ENCODE measurements at regions not wholly inside any gene's neighbourhood (a gene's known extent, or its start where the extent isn't known, plus 50 kb on each side); places are given as distances from the start of the nearest gene placed in this dataset.
"Not testable (repeated sequence)": the region's sequence is repeated elsewhere in the genome, so short reads cannot be mapped to it uniquely, and the experiment has no call there.

DNA sequence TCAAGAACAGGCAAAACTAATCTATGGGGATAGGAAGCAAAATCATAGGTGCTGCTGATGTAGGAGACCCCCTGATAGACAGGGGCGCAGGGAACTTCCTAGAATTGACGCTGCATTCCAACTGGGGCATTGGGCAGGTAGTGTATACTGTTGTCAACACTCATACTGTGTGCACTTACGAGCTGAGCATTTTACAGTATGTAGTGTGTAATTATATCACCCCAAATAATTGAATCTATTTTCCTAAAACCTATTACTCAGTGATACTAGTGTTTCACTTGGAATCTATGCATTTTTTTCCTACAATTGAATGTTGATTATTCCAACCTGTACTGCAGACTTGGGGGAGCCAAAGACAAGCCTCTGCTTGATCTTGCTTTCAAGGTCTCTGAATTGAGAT is 207.0 kb upstream of the PRKCQ start:
- ChIA-PET CTCF (no interaction called here), POLR2A (no interaction called here)
- Mint-ChIP-seq H3K4me1 (no peaks in the 10 kb centered on the region), H3K9me3 (no peaks in the 10 kb centered on the region), H3K36me3 (ENCODE audit: low read depth) (no peaks in the 10 kb centered on the region), H3K27me3 (peaks cover 26% of the 10 kb centered on the region), H3K27ac (no peak overlapping the region), H3K4me3 (no peak overlapping the region)
- DNase-seq: no peak

DNA sequence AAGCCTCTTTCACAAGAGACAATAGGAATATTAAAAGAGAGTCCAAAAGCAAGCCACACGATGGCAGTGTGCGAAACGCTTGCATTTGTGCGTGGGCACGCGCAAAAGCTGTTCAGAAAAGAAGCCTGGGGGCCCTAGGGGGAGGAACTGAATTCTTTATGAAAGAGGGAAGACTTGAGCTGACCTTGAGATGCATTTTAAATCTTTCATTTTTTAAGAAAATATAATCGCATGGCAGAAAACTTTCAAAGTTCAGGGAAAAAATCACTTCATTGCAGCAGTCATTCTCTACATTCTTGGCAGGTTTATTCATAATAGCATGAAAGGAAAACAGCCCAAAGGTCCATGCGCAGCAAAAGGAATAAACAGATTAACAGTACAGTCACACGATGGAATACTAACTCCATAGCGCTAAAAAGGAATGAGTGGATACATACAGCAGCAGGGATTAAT is 206.5 kb upstream of the PRKCQ start:
- H3K27me3 Mint-ChIP-seq: peaks cover 27% of the 10 kb centered on the region
- CTCF ChIA-PET: no interaction called here

DNA sequence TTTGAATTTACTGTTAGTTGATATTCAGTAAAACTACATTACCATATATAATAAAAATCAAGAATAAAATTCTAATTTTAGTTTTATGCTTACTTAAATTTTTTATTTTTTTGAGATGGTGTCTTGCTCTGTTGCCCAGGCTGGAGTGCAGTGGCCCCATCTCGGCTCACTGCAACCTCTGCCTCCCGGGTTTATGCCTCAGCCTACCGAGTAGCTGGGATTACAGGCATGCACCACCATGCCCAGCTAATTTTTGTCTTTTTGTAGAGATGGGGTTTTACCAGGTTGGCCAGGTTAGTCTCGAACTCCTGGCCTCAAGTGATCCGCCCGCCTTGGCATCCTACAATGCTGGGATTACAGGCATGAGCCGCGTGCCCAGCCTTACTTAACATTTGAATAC is 204.4 kb upstream of the PRKCQ start:
- H3K4me1 Mint-ChIP-seq; POLR2A ChIA-PET; H3K4me3 Mint-ChIP-seq; DNase-seq; H3K27ac Mint-ChIP-seq; H3K36me3 Mint-ChIP-seq (ENCODE audit: low read depth); CTCF ChIA-PET; H3K9me3 Mint-ChIP-seq: not testable (repeated sequence)
- peaks cover 34% of the 10 kb centered on the region for H3K27me3 Mint-ChIP-seq

More for the DNA sequence above, 206.5 kb upstream of the PRKCQ start:
- POLR2A ChIA-PET: no interaction called here
- H3K4me1 Mint-ChIP-seq: no peaks in the 10 kb centered on the region
- no peak overlapping the region for H3K27ac Mint-ChIP-seq
- H3K36me3 Mint-ChIP-seq (ENCODE audit: low read depth): no peaks in the 10 kb centered on the region
- H3K4me3 Mint-ChIP-seq: no peak overlapping the region
- H3K9me3 Mint-ChIP-seq: no peaks in the 10 kb centered on the region
- DNase-seq: no peak

DNA sequence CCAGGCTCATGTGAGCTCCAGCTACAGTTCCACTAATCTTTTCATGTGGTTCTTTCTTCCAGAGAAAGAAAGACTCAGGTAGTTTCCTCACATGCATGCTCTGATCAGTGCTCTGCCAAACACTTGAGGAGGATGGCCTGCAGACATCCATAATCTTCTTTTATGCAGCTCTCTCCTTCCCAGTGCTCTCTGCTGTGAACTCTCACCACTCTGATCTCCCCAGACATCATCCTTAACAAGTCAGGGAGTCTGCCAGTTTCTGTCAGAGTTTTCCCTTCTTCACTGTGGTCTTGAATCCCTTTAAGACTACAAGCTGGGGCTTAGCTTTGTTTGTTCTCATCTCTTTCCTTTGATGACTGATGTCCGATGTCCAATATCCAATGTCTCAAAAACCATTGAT is 203.4 kb upstream of the PRKCQ start:
- no peaks in the 10 kb centered on the region for H3K9me3 Mint-ChIP-seq
- no peak overlapping the region for H3K27ac Mint-ChIP-seq
- CTCF ChIA-PET: interaction anchor here (1.4 kb wide), 1 partner anchor 381 kb away, joined by 3 read pairs; no protein-coding TSS in a partner anchor

DNA sequence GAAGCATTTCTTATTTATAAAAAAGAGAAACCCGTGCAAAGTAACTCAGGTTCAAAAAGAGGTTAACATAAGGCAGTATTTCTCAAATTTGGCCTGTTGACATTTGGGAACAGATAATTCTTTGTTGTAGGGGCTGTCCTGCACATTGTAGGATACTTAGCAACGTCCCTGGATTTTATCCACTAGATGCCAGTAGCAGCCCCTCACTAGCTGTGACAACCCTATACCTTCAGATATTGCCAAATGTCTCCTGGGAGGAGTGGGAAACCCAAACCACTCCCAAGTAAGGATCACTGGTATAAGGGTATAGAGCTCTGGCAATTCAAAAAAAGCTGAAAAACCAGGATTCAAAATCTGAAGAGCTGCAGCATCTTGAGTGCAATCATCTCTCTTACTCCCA is 202.3 kb upstream of the PRKCQ start:
- H3K27me3 Mint-ChIP-seq: peaks cover 37% of the 10 kb centered on the region
- H3K4me3 Mint-ChIP-seq: no peak overlapping the region
- ChIA-PET CTCF (interaction anchor here (1.4 kb wide), 1 partner anchor 380 kb away, joined by 3 read pairs; no protein-coding TSS in a partner anchor), POLR2A (interaction anchor here (0.6 kb wide), 1 partner anchor 14 kb away, joined by 3 read pairs; no protein-coding TSS in a partner anchor)
- no peaks in the 10 kb centered on the region for H3K9me3 Mint-ChIP-seq
- H3K4me1 Mint-ChIP-seq: no peaks in the 10 kb centered on the region
- H3K36me3 Mint-ChIP-seq (ENCODE audit: low read depth): no peaks in the 10 kb centered on the region
- no peak for DNase-seq
- H3K27ac Mint-ChIP-seq: no peak overlapping the region

More for the DNA sequence above, 203.4 kb upstream of the PRKCQ start:
- H3K27me3 Mint-ChIP-seq: peaks cover 31% of the 10 kb centered on the region
- H3K36me3 Mint-ChIP-seq (ENCODE audit: low read depth): no peaks in the 10 kb centered on the region
- no peaks in the 10 kb centered on the region for H3K4me1 Mint-ChIP-seq
- POLR2A ChIA-PET: interaction anchor here (0.6 kb wide), 1 partner anchor 92 kb away, joined by 3 read pairs; no protein-coding TSS in a partner anchor
- no peak for DNase-seq
- H3K4me3 Mint-ChIP-seq: no peak overlapping the region

DNA sequence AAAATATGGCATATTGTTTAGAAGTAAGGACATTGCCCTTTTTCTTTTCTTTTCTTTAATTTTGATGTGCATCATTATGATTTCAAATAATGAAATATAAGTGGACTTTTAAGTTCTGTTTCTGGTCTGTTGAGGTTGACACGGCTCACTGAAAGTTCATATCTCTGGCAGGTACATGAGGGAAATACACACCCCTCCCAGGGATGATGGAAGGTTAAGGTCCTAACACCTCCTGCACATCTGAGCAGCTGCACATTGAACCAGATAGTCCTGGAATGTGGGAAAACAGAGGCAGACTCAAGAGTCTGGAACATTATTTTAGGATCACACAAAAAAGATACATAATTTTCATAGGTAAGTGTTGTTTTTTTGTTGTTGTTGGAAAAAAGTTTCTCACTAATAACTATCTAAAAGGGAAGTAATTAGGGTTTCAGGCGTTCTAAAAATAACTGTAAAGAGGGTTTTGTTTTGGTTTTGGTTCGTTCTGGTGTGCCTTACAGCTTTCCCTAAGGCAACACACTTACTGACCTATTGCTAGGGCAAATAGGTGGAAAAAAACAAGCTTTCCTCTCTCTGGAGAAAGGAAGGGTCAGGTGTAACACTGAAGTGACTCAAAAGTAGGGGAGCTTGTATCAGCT is 201.2 kb upstream of the PRKCQ start:
- ChIA-PET POLR2A (interaction anchor here (0.5 kb wide), 1 partner anchor 719 kb away, joined by 3 read pairs; no protein-coding TSS in a partner anchor), CTCF (no interaction called here)
- H3K27ac Mint-ChIP-seq: no peak overlapping the region
- H3K36me3 Mint-ChIP-seq (ENCODE audit: low read depth): no peaks in the 10 kb centered on the region
- DNase-seq: no peak
- no peaks in the 10 kb centered on the region for H3K4me1 Mint-ChIP-seq
- peaks cover 43% of the 10 kb centered on the region for H3K27me3 Mint-ChIP-seq
- H3K4me3 Mint-ChIP-seq: no peak overlapping the region
- H3K9me3 Mint-ChIP-seq: no peaks in the 10 kb centered on the region

DNA sequence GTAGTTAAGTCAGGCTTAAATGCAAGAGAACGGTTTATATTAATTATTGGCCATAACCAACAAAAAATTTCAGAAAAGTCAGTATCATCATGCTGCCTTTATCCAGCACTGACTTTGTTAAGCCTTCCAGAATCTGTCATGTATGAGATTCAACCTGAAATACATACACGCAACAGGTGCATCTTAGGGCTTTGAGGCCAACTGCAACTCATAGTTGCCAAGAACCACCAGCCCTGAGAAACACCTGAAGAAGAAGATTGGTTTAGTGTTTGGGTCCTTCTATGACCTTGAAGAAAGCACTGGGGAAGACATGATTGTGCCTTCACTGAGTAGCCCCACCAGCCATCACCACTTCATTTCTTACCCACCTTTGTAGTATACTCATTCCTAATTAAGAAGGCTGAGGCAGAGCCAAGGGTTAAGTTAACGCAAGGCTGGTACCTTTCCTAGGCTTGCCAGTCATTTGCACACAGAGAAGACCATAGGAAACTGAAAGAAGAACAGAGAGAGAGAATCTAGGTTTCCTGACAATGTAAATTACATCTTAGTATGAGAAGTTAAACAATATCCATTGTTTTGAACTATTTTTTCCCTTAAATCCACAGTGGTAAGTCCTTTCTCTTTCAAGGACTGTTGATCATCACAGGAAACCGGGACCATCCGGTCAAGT is 200.1 kb upstream of the PRKCQ start:
- Mint-ChIP-seq H3K27me3 (peaks cover 52% of the 10 kb centered on the region), H3K36me3 (ENCODE audit: low read depth) (no peaks in the 10 kb centered on the region), H3K9me3 (no peaks in the 10 kb centered on the region), H3K4me1 (no peaks in the 10 kb centered on the region), H3K4me3 (no peak overlapping the region), H3K27ac (no peak overlapping the region)
- ChIA-PET POLR2A (no interaction called here), CTCF (no interaction called here)
- DNase-seq: no peak

DNA sequence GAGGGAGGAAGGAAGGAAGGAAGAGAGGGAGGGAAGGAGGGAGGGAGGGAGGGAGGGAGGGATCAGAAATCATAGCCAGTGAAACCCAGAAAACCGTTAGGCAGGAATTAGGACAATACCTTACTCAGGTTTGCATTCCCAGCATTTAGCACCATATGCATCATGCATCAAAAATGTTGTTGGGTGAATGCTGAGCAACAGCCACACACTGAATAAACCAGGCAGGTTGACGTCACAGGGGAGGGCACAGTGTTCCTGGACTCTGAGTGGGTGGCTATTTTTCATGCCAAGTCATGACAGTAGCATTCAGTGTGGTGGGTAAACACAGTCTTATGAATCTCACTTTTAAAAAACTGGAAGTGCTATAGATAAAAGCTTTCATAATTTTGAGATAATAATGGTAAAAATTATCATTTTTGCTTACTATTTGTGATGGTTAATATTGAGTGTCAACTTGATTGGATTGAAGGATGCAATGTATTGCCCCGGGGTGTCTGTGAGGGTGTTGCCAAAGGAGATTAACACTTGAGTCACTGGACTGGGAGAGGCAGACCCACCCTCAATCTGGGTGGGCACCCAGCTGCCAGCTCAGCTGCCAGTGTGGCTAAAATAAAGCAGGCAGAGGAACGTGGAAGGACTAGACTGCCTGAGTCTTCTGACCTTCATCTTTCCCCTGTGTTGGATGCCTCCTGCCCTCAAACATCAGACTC is 199.1 kb upstream of the PRKCQ start:
- Mint-ChIP-seq H3K27me3 (peaks cover 55% of the 10 kb centered on the region), H3K9me3 (no peaks in the 10 kb centered on the region), H3K36me3 (ENCODE audit: low read depth) (no peaks in the 10 kb centered on the region), H3K4me1 (no peaks in the 10 kb centered on the region), H3K4me3 (no peak overlapping the region), H3K27ac (no peak overlapping the region)
- no peak for DNase-seq
- ChIA-PET POLR2A (no interaction called here), CTCF (no interaction called here)

DNA sequence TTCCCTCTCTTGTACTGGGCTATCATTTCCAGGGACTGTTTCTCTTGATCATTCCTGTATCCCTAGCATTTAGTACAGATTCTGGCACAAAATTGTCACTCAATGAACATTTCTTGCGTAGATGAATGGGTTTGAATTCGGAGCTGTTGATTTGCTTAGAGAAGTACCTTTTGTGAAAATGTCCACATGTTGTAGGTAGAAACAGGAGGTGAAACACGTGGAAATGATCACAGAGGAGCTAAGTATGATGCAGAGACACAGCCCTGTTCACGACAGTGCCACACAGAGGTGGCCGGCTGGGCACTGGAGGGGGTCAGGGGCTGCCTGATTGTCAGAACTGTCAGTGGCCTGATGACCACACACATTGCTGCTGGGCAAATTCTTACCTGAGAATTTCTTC is 196.1 kb upstream of the PRKCQ start:
- Mint-ChIP-seq H3K36me3 (ENCODE audit: low read depth) (no peaks in the 10 kb centered on the region), H3K4me3 (no peak overlapping the region), H3K9me3 (no peaks in the 10 kb centered on the region), H3K4me1 (no peaks in the 10 kb centered on the region), H3K27me3 (peaks cover 42% of the 10 kb centered on the region), H3K27ac (no peak overlapping the region)
- no peak for DNase-seq
- ChIA-PET CTCF (no interaction called here), POLR2A (no interaction called here)

DNA sequence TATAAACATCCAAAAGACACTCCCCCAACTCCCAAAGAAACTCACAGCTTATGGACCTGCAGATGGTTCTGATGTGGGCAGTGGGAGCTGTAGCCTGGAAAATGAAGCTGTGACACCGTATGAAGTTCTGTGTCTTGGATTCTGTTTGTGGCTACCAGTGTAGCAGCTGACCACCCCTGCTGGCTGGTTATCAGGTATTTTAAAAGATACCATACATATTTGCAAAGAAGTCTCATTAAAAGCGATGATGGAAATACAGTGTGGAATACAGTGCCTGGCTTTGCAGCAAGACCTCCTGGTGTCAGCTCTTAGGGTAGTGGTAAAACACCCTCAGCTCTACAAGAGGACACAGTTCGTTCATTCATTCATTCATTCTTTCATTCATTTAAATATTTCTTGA is 194.3 kb upstream of the PRKCQ start:
- Mint-ChIP-seq H3K9me3 (no peaks in the 10 kb centered on the region), H3K27me3 (peaks cover 32% of the 10 kb centered on the region), H3K4me1 (no peaks in the 10 kb centered on the region), H3K27ac (no peak overlapping the region), H3K4me3 (no peak overlapping the region), H3K36me3 (ENCODE audit: low read depth) (no peaks in the 10 kb centered on the region)
- ChIA-PET CTCF (no interaction called here), POLR2A (no interaction called here)
- no peak for DNase-seq

DNA sequence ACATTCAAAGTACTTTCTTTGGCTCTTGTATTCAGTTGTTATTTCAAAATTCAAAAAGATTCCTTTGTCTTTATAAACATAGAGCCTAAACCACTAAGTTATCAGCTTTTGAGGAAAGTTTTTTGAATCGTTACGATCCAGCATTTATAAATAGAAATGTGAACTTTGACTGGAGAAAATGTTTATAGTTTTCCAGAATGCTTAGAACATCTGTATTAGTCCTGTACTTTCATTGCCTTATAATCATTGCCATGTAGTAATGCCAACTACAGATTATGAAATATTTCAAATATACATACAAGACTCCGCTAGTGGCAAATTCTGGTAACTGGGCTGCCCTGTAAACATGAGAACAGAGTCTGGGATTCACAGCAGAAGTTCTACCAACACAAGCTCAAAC is 191.3 kb upstream of the PRKCQ start:
- H3K36me3 Mint-ChIP-seq (ENCODE audit: low read depth): no peaks in the 10 kb centered on the region
- no peaks in the 10 kb centered on the region for H3K9me3 Mint-ChIP-seq
- no peaks in the 10 kb centered on the region for H3K4me1 Mint-ChIP-seq
- no peak overlapping the region for H3K4me3 Mint-ChIP-seq
- H3K27ac Mint-ChIP-seq: no peak overlapping the region
- DNase-seq: no peak
- POLR2A ChIA-PET: no interaction called here
- CTCF ChIA-PET: no interaction called here
- H3K27me3 Mint-ChIP-seq: peaks cover 27% of the 10 kb centered on the region

DNA sequence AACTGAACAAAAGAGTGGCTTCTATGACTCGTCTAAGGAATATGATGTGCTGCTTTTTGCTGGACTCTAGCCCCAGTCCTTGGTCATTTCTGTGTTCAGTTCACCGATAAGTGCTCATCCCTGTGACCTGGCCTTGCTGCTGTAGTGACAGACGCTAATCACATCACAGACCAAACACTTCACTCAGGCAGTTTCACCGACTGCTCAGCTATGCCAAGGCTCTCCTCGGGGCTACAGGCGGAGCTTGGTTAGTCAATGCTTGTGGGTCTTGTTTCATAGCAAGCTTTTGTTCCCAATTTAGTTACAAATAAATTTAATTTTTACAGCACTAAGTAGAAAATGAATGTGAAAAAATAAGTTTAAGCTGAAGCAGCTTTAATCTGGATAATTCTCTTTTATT is 190.8 kb upstream of the PRKCQ start:
- H3K9me3 Mint-ChIP-seq: no peaks in the 10 kb centered on the region
- no peak overlapping the region for H3K27ac Mint-ChIP-seq

DNA sequence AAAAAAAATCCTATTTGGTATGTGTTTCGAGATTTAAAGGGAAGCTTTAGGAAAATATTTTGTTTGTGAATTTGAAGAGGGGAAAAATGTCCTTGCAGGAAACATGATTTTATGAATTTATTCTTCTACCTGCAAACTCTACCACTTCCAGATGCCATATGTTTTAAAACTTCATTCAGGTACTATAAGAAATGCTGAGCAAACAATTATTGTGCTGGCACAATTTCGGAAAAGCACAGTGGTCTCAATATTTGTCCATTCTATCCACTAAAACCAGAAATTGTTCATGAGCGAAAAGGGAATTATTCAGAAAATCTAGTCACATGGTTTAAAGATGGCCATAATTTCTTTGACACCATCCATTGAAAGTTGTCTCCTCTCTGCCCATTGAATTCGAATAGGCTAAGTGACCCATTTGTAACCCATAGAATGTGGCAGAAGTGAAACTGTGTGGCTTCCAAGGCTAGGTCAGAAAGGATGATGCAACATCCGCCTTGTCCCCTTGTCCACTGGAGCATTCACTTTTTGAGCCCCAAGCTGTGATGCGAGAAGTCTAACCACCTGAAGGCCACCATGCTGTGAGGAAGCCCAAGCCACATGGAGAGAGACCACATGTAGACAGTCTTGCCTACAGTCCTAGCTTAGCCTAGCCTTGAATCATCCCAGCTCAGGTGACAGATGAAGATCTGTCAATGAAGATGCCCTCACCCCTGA is 189.8 kb upstream of the PRKCQ start:
- Mint-ChIP-seq H3K27me3 (peaks cover 20% of the 10 kb centered on the region), H3K4me3 (no peak overlapping the region), H3K4me1 (no peaks in the 10 kb centered on the region), H3K27ac (no peak overlapping the region), H3K36me3 (ENCODE audit: low read depth) (no peaks in the 10 kb centered on the region), H3K9me3 (no peaks in the 10 kb centered on the region)
- ChIA-PET CTCF (no interaction called here), POLR2A (no interaction called here)
- DNase-seq: no peak

More for the DNA sequence above, 190.8 kb upstream of the PRKCQ start:
- H3K4me1 Mint-ChIP-seq: no peaks in the 10 kb centered on the region
- H3K27me3 Mint-ChIP-seq: peaks cover 27% of the 10 kb centered on the region
- CTCF ChIA-PET: no interaction called here
- no peaks in the 10 kb centered on the region for H3K36me3 Mint-ChIP-seq (ENCODE audit: low read depth)
- no peak overlapping the region for H3K4me3 Mint-ChIP-seq
- POLR2A ChIA-PET: no interaction called here
- DNase-seq: no peak
